ENCODE measurements at regions not wholly inside any gene's neighbourhood (a gene's known extent, or its start where the extent isn't known, plus 50 kb on each side); places are given as distances from the start of the nearest gene placed in this dataset.

DNA sequence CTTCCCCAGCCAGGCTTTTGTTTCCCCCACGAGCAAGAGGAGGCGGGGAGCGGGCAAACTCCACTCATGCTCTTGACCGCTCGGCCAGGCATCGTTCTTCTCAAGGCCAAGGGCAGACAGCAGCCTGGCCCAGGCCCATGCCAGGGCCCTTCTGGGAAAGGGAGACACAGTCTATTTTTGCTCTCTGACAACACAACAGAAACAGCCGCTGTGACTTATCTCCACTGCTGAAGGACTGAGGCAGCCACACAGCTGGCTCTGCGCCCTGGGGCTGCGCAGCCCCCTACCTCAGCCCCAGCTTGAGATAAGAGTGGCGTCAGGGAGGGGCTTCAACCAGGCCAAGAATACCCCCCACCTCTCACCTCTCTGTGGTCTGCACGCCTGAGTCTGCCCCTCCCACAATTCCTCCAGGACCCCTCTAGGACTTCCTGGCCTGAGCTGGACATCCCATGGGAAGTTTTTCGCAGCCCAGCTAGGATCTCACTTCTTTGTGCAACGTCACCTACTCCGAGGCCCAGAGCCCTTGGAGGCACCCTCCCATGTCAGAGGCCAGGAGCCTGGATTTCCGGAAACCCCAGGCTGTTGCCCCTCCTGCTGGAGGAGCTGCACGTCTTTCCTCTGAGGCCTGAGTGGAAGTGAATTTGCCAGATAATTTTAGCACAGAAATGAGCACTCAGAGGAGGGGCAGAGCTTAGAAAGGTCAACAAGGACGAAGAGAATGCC, 118.9 kb upstream of the OTOS start:
- TF ChIP-seq, protein P1, sequence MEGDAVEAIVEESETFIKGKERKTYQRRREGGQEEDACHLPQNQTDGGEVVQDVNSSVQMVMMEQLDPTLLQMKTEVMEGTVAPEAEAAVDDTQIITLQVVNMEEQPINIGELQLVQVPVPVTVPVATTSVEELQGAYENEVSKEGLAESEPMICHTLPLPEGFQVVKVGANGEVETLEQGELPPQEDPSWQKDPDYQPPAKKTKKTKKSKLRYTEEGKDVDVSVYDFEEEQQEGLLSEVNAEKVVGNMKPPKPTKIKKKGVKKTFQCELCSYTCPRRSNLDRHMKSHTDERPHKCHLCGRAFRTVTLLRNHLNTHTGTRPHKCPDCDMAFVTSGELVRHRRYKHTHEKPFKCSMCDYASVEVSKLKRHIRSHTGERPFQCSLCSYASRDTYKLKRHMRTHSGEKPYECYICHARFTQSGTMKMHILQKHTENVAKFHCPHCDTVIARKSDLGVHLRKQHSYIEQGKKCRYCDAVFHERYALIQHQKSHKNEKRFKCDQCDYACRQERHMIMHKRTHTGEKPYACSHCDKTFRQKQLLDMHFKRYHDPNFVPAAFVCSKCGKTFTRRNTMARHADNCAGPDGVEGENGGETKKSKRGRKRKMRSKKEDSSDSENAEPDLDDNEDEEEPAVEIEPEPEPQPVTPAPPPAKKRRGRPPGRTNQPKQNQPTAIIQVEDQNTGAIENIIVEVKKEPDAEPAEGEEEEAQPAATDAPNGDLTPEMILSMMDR (IDR thresholded peaks at IDR 0.05) = no peak
- no peak for TF ChIP-seq ZFX (IDR thresholded peaks at IDR 0.05; ENCODE audit: borderline replicate concordance)

All from 22Rv1 (cell line).